GM21619 (cell line): ENCODE measurements at regions not wholly inside any gene's neighbourhood (a gene's known extent, or its start where the extent isn't known, plus 50 kb on each side); places are given as distances from the start of the nearest gene placed in this dataset.
"Not testable (repeated sequence)": the region's sequence is repeated elsewhere in the genome, so short reads cannot be mapped to it uniquely, and the experiment has no call there.

ENCODE experiments used
- ATAC-seq: cut with Tn5 transposase; IDR thresholded peaks from one replicate; pipeline ENCODE4 v1.9.1; 2021; ENCODE audit not compliant: unreplicated experiment

- ATAC-seq: no peak
These were observed 65.7 kb downstream of the SLITRK5 start for GRCh38 chr13:87736849-87737385.

GRCh38 chr13:87754097-87754496, 82.9 kb downstream of the SLITRK5 start:
- ATAC-seq: no peak

GRCh38 chr13:87769445-87769844, 98.3 kb downstream of the SLITRK5 start:
- no peak for ATAC-seq

GRCh38 chr13:87777387-87777786, 106.2 kb downstream of the SLITRK5 start:
- ATAC-seq: no peak

GRCh38 chr13:87778128-87778527, 107.0 kb downstream of the SLITRK5 start:
- ATAC-seq: no peak

- no peak for ATAC-seq
These were observed 108.3 kb downstream of the SLITRK5 start for GRCh38 chr13:87779426-87779825.

GRCh38 chr13:87783366-87783765, 112.2 kb downstream of the SLITRK5 start:
- no peak for ATAC-seq

- ATAC-seq: no peak
These were observed 117.2 kb downstream of the SLITRK5 start for GRCh38 chr13:87788363-87788762.

GRCh38 chr13:87792878-87793277, 121.7 kb downstream of the SLITRK5 start:
- no peak for ATAC-seq

- no peak for ATAC-seq
These were observed 127.4 kb downstream of the SLITRK5 start for GRCh38 chr13:87798536-87798935.

- ATAC-seq: no peak
These were observed 139.2 kb downstream of the SLITRK5 start for GRCh38 chr13:87810391-87810801.

- no peak for ATAC-seq
These were observed 139.8 kb downstream of the SLITRK5 start for GRCh38 chr13:87810920-87811344.

- no peak for ATAC-seq
These were observed 143.2 kb downstream of the SLITRK5 start for GRCh38 chr13:87814403-87814802.

GRCh38 chr13:87820241-87820640, 149.1 kb downstream of the SLITRK5 start:
- ATAC-seq: no peak

GRCh38 chr13:87821512-87821911, 150.3 kb downstream of the SLITRK5 start:
- ATAC-seq: no peak

- not testable (repeated sequence) for ATAC-seq
These were observed 155.1 kb downstream of the SLITRK5 start for GRCh38 chr13:87826301-87826700.

- ATAC-seq: no peak
These were observed 156.3 kb downstream of the SLITRK5 start for GRCh38 chr13:87827479-87827878.

- no peak for ATAC-seq
These were observed 166.4 kb downstream of the SLITRK5 start for GRCh38 chr13:87837522-87837921.

- ATAC-seq: no peak
These were observed 166.8 kb downstream of the SLITRK5 start for GRCh38 chr13:87837946-87838345.

- no peak for ATAC-seq
These were observed 180.2 kb downstream of the SLITRK5 start for GRCh38 chr13:87851410-87851809.

- no peak for ATAC-seq
These were observed 184.4 kb downstream of the SLITRK5 start for GRCh38 chr13:87855553-87855952.

GRCh38 chr13:87859261-87859660, 188.1 kb downstream of the SLITRK5 start:
- ATAC-seq: no peak

GRCh38 chr13:87867426-87867825, 196.3 kb downstream of the SLITRK5 start:
- ATAC-seq: no peak
